HG02870 (cell line): ENCODE measurements at regions not wholly inside any gene's neighbourhood (a gene's known extent, or its start where the extent isn't known, plus 50 kb on each side); places are given as distances from the start of the nearest gene placed in this dataset.
"Not testable (repeated sequence)": the region's sequence is repeated elsewhere in the genome, so short reads cannot be mapped to it uniquely, and the experiment has no call there.

Experiments used
- ATAC-seq: cut with Tn5 transposase; IDR thresholded peaks from one replicate; pipeline ENCODE4 v1.9.1; 2021; ENCODE audit warnings: mild to moderate bottlenecking, moderate library complexity; ENCODE audit not compliant: unreplicated experiment

GRCh38 chr18:77369644-77370043, 120.0 kb downstream of the GALR1 start:
- no peak for ATAC-seq

GRCh38 chr18:77373730-77374445, 124.2 kb downstream of the GALR1 start:
- no peak for ATAC-seq

- ATAC-seq = no peak
Observed at GRCh38 chr18:77374446-77374805, 124.8 kb downstream of the GALR1 start.

GRCh38 chr18:77376043-77376732, 126.5 kb downstream of the GALR1 start:
- ATAC-seq = no peak

- no peak for ATAC-seq
Observed at GRCh38 chr18:77376733-77377094, 127.1 kb downstream of the GALR1 start.

- ATAC-seq = no peak
Observed at GRCh38 chr18:77377813-77378212, 128.2 kb downstream of the GALR1 start.

GRCh38 chr18:77379976-77380509, 130.4 kb downstream of the GALR1 start:
- no peak for ATAC-seq

- no peak for ATAC-seq
Observed at GRCh38 chr18:77380695-77381094, 131.0 kb downstream of the GALR1 start.

- ATAC-seq = no peak
Observed at GRCh38 chr18:77392321-77392720, 142.7 kb downstream of the GALR1 start.

- no peak for ATAC-seq
Observed at GRCh38 chr18:77393519-77393918, 143.9 kb downstream of the GALR1 start.

GRCh38 chr18:77395953-77396352, 146.3 kb downstream of the GALR1 start:
- ATAC-seq = no peak

GRCh38 chr18:77397056-77397455, 147.4 kb downstream of the GALR1 start:
- no peak for ATAC-seq

GRCh38 chr18:77397617-77398016, 148.0 kb downstream of the GALR1 start:
- no peak for ATAC-seq

GRCh38 chr18:77400561-77400960, 150.9 kb downstream of the GALR1 start:
- no peak for ATAC-seq

GRCh38 chr18:77401173-77401572, 151.5 kb downstream of the GALR1 start:
- ATAC-seq = no peak

GRCh38 chr18:77403969-77404535, 154.4 kb downstream of the GALR1 start:
- ATAC-seq = no peak

GRCh38 chr18:77405096-77405495, 155.4 kb downstream of the GALR1 start:
- ATAC-seq = no peak

GRCh38 chr18:77407733-77408132, 158.1 kb downstream of the GALR1 start:
- no peak for ATAC-seq

GRCh38 chr18:77421546-77421945, 171.9 kb downstream of the GALR1 start:
- ATAC-seq = not testable (repeated sequence)

GRCh38 chr18:77422974-77423867, 173.6 kb downstream of the GALR1 start:
- no peak for ATAC-seq

- ATAC-seq = no peak
Observed at GRCh38 chr18:77433076-77433475, 183.4 kb downstream of the GALR1 start.
